GM23338 (cell line): ENCODE measurements at regions not wholly inside any gene's neighbourhood (a gene's known extent, or its start where the extent isn't known, plus 50 kb on each side); places are given as distances from the start of the nearest gene placed in this dataset.

Source experiments
- ATAC-seq: fragments of 200-7000 bp; cut with Tn5 transposase; 3 replicates; pipeline ENCODE4 v1.9.1; 2020
- DNase-seq: peaks from one replicate; pipeline ENCODE4 v3.0.0-alpha.2; 2015; ENCODE audit warnings: low spot score
- H2AFZ ChIP-seq: fragments of 200-600 bp; sonication (generic); 2 replicates; pipeline ENCODE4 v1.8.0; 2016; ENCODE audit warnings: antibody characterized with exemption, mild to moderate bottlenecking, moderate library complexity
- H3F3A ChIP-seq: fragments of 200-600 bp; sonication (generic); replicated peaks from 2 replicates; pipeline ENCODE4 v1.8.0; 2017; ENCODE audit warnings: antibody characterized with exemption, mixed run types, low read depth
- H3K27ac ChIP-seq: fragments of 200-600 bp; sonication (generic); 2 replicates; pipeline ENCODE4 v1.6.1; 2016; ENCODE audit warnings: low read depth
- H3K27me3 ChIP-seq: fragments of 200-600 bp; sonication (generic); 2 replicates; pipeline ENCODE4 v1.8.0; 2016; ENCODE audit warnings: mild to moderate bottlenecking, mixed run types, moderate library complexity; ENCODE audit not compliant: insufficient read depth
- H3K36me3 ChIP-seq: fragments of 200-600 bp; sonication (generic); 2 replicates; pipeline ENCODE4 v1.8.0; 2016; ENCODE audit warnings: mild to moderate bottlenecking; ENCODE audit not compliant: insufficient read depth
- H3K4me1 ChIP-seq: fragments of 200-600 bp; sonication (generic); 2 replicates; pipeline ENCODE4 v1.8.0; 2016; ENCODE audit warnings: mild to moderate bottlenecking, moderate library complexity; ENCODE audit not compliant: insufficient read depth
- H3K4me2 ChIP-seq: fragments of 200-600 bp; sonication (generic); 2 replicates; pipeline ENCODE4 v1.7.1; 2017; ENCODE audit warnings: mixed run types
- H3K4me3 ChIP-seq: fragments of 200-600 bp; sonication (generic); 2 replicates; pipeline ENCODE4 v1.6.1; 2016; ENCODE audit warnings: mixed run types
- H3K79me2 ChIP-seq: fragments of 200-600 bp; sonication (generic); replicated peaks from 2 replicates; pipeline ENCODE4 v1.8.0; 2017; ENCODE audit warnings: mild to moderate bottlenecking; ENCODE audit not compliant: insufficient read depth
- H3K9me2 ChIP-seq: fragments of 200-600 bp; sonication (generic); 2 replicates; pipeline ENCODE4 v1.8.0; 2017; ENCODE audit not compliant: insufficient read depth
- H4K20me1 ChIP-seq: fragments of 200-600 bp; sonication (generic); replicated peaks from 2 replicates; pipeline ENCODE4 v1.8.0; 2017; ENCODE audit warnings: mild to moderate bottlenecking; ENCODE audit not compliant: insufficient read depth
- H3K27ac Mint-ChIP-seq: 2 replicates; pipeline ENCODE4 v1.8.0; 2020; ENCODE audit warnings: inconsistent platforms, mild to moderate bottlenecking, moderate library complexity, mixed read lengths
- H3K27me3 Mint-ChIP-seq: 3 replicates; pipeline ENCODE4 v1.8.0; 2022; ENCODE audit warnings: low read depth, mild to moderate bottlenecking, moderate library complexity, mixed read lengths, inconsistent platforms; ENCODE audit not compliant: insufficient read depth, poor library complexity
- H3K36me3 Mint-ChIP-seq: 3 replicates; pipeline ENCODE4 v1.8.0; 2021; ENCODE audit warnings: low read depth, mild to moderate bottlenecking, inconsistent platforms, moderate library complexity, mixed read lengths
- H3K4me1 Mint-ChIP-seq: 3 replicates; pipeline ENCODE4 v1.8.0; 2020; ENCODE audit warnings: mild to moderate bottlenecking, inconsistent platforms, mixed read lengths
- H3K4me3 Mint-ChIP-seq: 3 replicates; pipeline ENCODE4 v1.8.0; 2021; ENCODE audit warnings: moderate library complexity, mild to moderate bottlenecking, inconsistent platforms, mixed read lengths
- H3K9me3 Mint-ChIP-seq: 3 replicates; pipeline ENCODE4 v1.8.0; 2020; ENCODE audit warnings: moderate library complexity, mild to moderate bottlenecking, inconsistent platforms, mixed read lengths
- CREB1 ChIP-seq: fragments of 250-450 bp; sonication (Bioruptor Pico); IDR thresholded peaks from 2 replicates; pipeline ENCODE4 v1.5.0; 2020; ENCODE audit warnings: low read depth, mild to moderate bottlenecking, moderate library complexity
- CTCF ChIP-seq, 2 experiments: fragments of 200-600 bp in 1 of 2; sonication (generic) in 1 of 2; conservative IDR thresholded peaks; 2 replicates each; pipeline versions ENCODE4 v1.5.1 to v1.6.1; 2016 to 2017; ENCODE audit warnings: antibody characterized with exemption in 2 of 2, low read depth in 2 of 2, mild to moderate bottlenecking in 2 of 2, moderate library complexity in 1 of 2
- EZH2 ChIP-seq: fragments of 200-600 bp; sonication (generic); IDR thresholded peaks from one replicate; pipeline ENCODE4 v1.8.0; 2017; ENCODE audit warnings: antibody characterized with exemption, mild to moderate bottlenecking, low read depth; ENCODE audit not compliant: unreplicated experiment
- EZH2phosphoT487 ChIP-seq: fragments of 200-600 bp; sonication (generic); IDR thresholded peaks from one replicate; pipeline ENCODE4 v1.8.1; 2018; ENCODE audit warnings: antibody characterized with exemption; ENCODE audit not compliant: unreplicated experiment
- JUNB ChIP-seq: IDR thresholded peaks from one replicate; pipeline ENCODE4 v1.6.1; 2016; ENCODE audit warnings: antibody characterized with exemption; ENCODE audit not compliant: unreplicated experiment
- NANOG ChIP-seq: IDR thresholded peaks from 2 replicates; pipeline ENCODE4 v1.6.1; 2016; ENCODE audit warnings: antibody characterized with exemption, borderline replicate concordance
- POLR2AphosphoS5 ChIP-seq: IDR thresholded peaks from 2 replicates; pipeline ENCODE4 v1.6.1; 2016; ENCODE audit warnings: antibody characterized with exemption, low read depth
- STAT1 ChIP-seq: IDR thresholded peaks from one replicate; pipeline ENCODE4 v1.6.1; 2016; ENCODE audit warnings: antibody characterized with exemption; ENCODE audit not compliant: unreplicated experiment
- ZNF331 ChIP-seq: fragments of 250-450 bp; sonication (Bioruptor Pico); IDR thresholded peaks from 2 replicates; pipeline ENCODE4 v1.5.0; 2020; ENCODE audit warnings: low read depth, mild to moderate bottlenecking, moderate library complexity
- TF ChIP-seq, protein P1 (sequence below): IDR thresholded peaks from 2 replicates; pipeline ENCODE4 v1.6.1; 2016; ENCODE audit warnings: antibody characterized with exemption

DNA sequence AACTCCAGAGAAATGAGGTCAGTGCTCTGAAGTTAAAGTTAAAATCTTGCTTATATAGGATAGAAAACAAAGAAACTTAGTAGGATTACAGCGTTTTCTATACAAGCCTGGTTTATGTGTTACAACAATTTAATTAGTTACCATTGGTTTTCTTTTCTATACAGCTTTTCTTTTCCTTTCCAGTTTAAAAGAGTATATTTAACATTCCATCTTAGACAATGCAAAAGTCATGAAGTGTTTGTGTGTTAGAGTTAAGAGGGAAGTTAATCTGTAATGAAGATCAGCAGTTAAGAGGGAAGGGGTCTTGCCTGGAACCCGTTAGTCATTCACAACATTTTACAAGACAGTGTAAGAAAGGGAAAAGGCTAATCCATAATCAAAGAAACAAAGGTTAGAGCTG, 338.3 kb downstream of the OTUD1 start:
- DNase-seq: peak; percentile 5
- H3F3A ChIP-seq: no peaks in the 10 kb centered on the region
- H3K36me3 ChIP-seq: no peaks in the 10 kb centered on the region
- H3K4me2 ChIP-seq: no peak overlapping the region
- no peak overlapping the region for H2AFZ ChIP-seq
- Mint-ChIP-seq H3K27ac (no peak overlapping the region), H3K27me3 (peaks cover 3% of the 10 kb centered on the region), H3K4me1 (no peaks in the 10 kb centered on the region), H3K4me3 (no peak overlapping the region), H3K9me3 (no peaks in the 10 kb centered on the region; the same call in 2 of the 3 replicates), H3K36me3 (no peaks in the 10 kb centered on the region)
- TF ChIP-seq POLR2AphosphoS5 (no peak), STAT1 (no peak), EZH2phosphoT487 (no peak), CTCF (conservative IDR thresholded peaks at IDR 0.05; ENCODE audit: low read depth in 2 of 2) (no peak), CREB1 (CRISPR knock-in tag) (no peak)
- TF ChIP-seq, protein P1, sequence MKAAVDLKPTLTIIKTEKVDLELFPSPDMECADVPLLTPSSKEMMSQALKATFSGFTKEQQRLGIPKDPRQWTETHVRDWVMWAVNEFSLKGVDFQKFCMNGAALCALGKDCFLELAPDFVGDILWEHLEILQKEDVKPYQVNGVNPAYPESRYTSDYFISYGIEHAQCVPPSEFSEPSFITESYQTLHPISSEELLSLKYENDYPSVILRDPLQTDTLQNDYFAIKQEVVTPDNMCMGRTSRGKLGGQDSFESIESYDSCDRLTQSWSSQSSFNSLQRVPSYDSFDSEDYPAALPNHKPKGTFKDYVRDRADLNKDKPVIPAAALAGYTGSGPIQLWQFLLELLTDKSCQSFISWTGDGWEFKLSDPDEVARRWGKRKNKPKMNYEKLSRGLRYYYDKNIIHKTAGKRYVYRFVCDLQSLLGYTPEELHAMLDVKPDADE: no peak
- no peaks in the 10 kb centered on the region for H3K27me3 ChIP-seq
- H3K9me2 ChIP-seq: peaks cover 4% of the 10 kb centered on the region; the same call in 1 of the 2 replicates
- H3K27ac ChIP-seq: no peak overlapping the region
- no peak overlapping the region for H3K4me3 ChIP-seq
- no peaks in the 10 kb centered on the region for H3K4me1 ChIP-seq
- no peak for ATAC-seq
- no peaks in the 10 kb centered on the region for H4K20me1 ChIP-seq
- H3K79me2 ChIP-seq: no peaks in the 10 kb centered on the region

DNA sequence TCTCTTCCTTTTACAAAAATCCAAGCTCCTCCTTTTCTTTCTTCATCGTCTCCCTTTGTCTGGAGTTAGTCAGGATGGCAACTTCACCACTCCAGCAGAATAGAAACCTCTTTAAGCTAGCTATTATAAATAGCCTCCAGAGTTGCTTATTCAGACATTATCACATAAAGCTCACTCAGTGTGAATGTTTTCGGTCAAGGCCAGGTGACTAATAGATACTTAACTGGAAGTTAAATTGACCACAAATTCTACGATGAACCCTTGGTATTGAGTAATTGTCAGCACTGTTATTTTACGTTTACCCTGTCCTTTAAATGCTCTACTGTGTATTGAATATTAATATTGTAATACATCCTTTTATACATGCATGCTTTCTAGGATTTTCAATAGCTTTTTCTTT, 340.4 kb downstream of the OTUD1 start:
- H3K4me1 ChIP-seq: no peaks in the 10 kb centered on the region
- H3K79me2 ChIP-seq: no peaks in the 10 kb centered on the region
- H3K27me3 ChIP-seq: no peaks in the 10 kb centered on the region
- Mint-ChIP-seq H3K36me3 (no peaks in the 10 kb centered on the region), H3K4me1 (no peaks in the 10 kb centered on the region), H3K4me3 (no peak overlapping the region), H3K9me3 (no peaks in the 10 kb centered on the region), H3K27me3 (peaks cover 2% of the 10 kb centered on the region), H3K27ac (no peak overlapping the region)
- DNase-seq (no peak), ATAC-seq (no peak)
- H2AFZ ChIP-seq: no peak overlapping the region
- no peak overlapping the region for H3K4me3 ChIP-seq
- no peak overlapping the region for H3K27ac ChIP-seq
- peaks cover 4% of the 10 kb centered on the region; the same call in 1 of the 2 replicates for H3K9me2 ChIP-seq
- H4K20me1 ChIP-seq: no peaks in the 10 kb centered on the region
- H3K4me2 ChIP-seq: no peak overlapping the region
- no peaks in the 10 kb centered on the region for H3K36me3 ChIP-seq
- H3F3A ChIP-seq: no peaks in the 10 kb centered on the region
- no peak for TF ChIP-seq CTCF (conservative IDR thresholded peaks at IDR 0.05; ENCODE audit: low read depth in 2 of 2)
- no peak for TF ChIP-seq NANOG
- no peak for TF ChIP-seq POLR2AphosphoS5
- TF ChIP-seq EZH2phosphoT487: no peak
- no peak for TF ChIP-seq JUNB
- TF ChIP-seq ZNF331 (CRISPR knock-in tag): no peak
- no peak for TF ChIP-seq EZH2
- TF ChIP-seq, protein P1: no peak
